OCI-LY1 (cell line): ENCODE measurements at regions not wholly inside any gene's neighbourhood (a gene's known extent, or its start where the extent isn't known, plus 50 kb on each side); places are given as distances from the start of the nearest gene placed in this dataset.

Source experiments
- EZH2 ChIP-seq: fragments of 200-600 bp; sonication (generic), shearing (Covaris generic); IDR thresholded peaks from 2 replicates; pipeline ENCODE4 v1.8.0; 2017; ENCODE audit warnings: borderline replicate concordance, mixed run types, mild to moderate bottlenecking, antibody characterized with exemption, low read length, moderate library complexity, mixed read lengths
- TF ChIP-seq, protein P1 (sequence below): fragments of 200-600 bp; sonication (generic), shearing (Covaris generic); IDR thresholded peaks from 2 replicates; pipeline ENCODE4 v1.5.1; 2017; ENCODE audit warnings: mild to moderate bottlenecking, antibody characterized with exemption, low read length, moderate library complexity, mixed read lengths

DNA sequence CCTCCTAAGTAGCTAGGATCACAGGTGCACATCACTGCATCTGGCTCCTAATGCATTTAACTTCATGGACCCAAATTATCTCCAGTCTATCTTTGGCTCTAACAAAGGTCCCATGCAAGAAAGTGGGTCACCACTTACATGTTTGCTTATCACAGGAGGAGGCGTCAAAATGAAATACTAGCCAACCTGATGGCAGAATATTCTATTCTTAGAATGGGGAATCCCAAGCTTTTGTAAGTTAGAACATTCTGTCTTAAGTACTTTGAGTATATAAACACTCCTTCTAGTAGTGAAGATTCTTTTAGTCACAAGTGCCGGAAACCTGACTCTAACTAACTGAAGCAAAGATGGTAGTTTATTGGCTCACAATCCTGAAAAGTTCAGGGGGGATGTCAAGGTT lies 72.0 kb upstream of the ADAMTS9 start:
- TF ChIP-seq, protein P1, sequence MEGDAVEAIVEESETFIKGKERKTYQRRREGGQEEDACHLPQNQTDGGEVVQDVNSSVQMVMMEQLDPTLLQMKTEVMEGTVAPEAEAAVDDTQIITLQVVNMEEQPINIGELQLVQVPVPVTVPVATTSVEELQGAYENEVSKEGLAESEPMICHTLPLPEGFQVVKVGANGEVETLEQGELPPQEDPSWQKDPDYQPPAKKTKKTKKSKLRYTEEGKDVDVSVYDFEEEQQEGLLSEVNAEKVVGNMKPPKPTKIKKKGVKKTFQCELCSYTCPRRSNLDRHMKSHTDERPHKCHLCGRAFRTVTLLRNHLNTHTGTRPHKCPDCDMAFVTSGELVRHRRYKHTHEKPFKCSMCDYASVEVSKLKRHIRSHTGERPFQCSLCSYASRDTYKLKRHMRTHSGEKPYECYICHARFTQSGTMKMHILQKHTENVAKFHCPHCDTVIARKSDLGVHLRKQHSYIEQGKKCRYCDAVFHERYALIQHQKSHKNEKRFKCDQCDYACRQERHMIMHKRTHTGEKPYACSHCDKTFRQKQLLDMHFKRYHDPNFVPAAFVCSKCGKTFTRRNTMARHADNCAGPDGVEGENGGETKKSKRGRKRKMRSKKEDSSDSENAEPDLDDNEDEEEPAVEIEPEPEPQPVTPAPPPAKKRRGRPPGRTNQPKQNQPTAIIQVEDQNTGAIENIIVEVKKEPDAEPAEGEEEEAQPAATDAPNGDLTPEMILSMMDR: no peak
- no peak for TF ChIP-seq EZH2
